HEK293 (cell line): ENCODE measurements at regions not wholly inside any gene's neighbourhood (a gene's known extent, or its start where the extent isn't known, plus 50 kb on each side); places are given as distances from the start of the nearest gene placed in this dataset.
A peak's percentile ranks its signal among the peaks of the same experiment; 100 is the strongest.

ENCODE experiments used
- CTCF ChIA-PET: fragments of 350-600 bp; formaldehyde crosslinking; extraction: SDS; loops from one replicate; lab custom pipeline; 2021; ENCODE audit warnings: antibody characterized with exemption; lab: Yijun Ruan, JAX
- POLR2A ChIA-PET: fragments of 300-600 bp; formaldehyde crosslinking; extraction: SDS; loops from one replicate; lab custom pipeline; 2020; ENCODE audit warnings: antibody characterized with exemption, inconsistent platforms; lab: Yijun Ruan, JAX
- H3K27ac ChIP-seq: fragments of 200-500 bp; sonication (Bioruptor generic); 2 replicates; pipeline ENCODE4 v1.5.1; 2014; ENCODE audit warnings: low read depth, low read length, control low read depth, inconsistent platforms; ENCODE audit errors: extremely low read depth
- H3K36me3 ChIP-seq, 2 experiments: fragments of 200-500 bp in 1 of 2; sonication (Bioruptor generic) in 1 of 2; 1 replicate in 1 of 2; 2 replicates in 1 of 2; pipeline ENCODE4 v1.5.1; 2014 to 2017; ENCODE audit warnings: inconsistent platforms in 2 of 2, low read length in 2 of 2; ENCODE audit not compliant: control insufficient read depth in 2 of 2, insufficient read depth in 1 of 2
- H3K4me1 ChIP-seq: fragments of 200-500 bp; sonication (Bioruptor generic); 2 replicates; pipeline ENCODE4 v1.5.1; 2014; ENCODE audit warnings: mild to moderate bottlenecking, low read length, inconsistent platforms; ENCODE audit not compliant: control insufficient read depth, insufficient read depth
- H3K4me3 ChIP-seq: 2 replicates; pipeline ENCODE4 v1.5.1; 2011; ENCODE audit warnings: low read depth, mild to moderate bottlenecking, control low read depth, low read length, moderate library complexity
- H3K9me3 ChIP-seq: fragments of 200-500 bp; sonication (Bioruptor generic); 2 replicates; pipeline ENCODE4 v1.5.1; 2014; ENCODE audit warnings: low read depth, low read length, inconsistent platforms; ENCODE audit not compliant: control insufficient read depth, insufficient read depth
- ATF2 ChIP-seq: fragments of 450-650 bp; formaldehyde crosslinking; IDR thresholded peaks from 2 replicates; pipeline ENCODE4 v1.5.1; 2016; ENCODE audit warnings: missing biosample characterization, missing genetic modification characterization, low read depth
- CTCF ChIP-seq: fragments of 450-650 bp; formaldehyde crosslinking; IDR thresholded peaks from 2 replicates; pipeline ENCODE4 v1.5.1; 2016; ENCODE audit warnings: missing biosample characterization, missing genetic modification characterization
- GLIS2 ChIP-seq: fragments of 450-650 bp; formaldehyde crosslinking; IDR thresholded peaks from 2 replicates; pipeline ENCODE4 v1.5.1; 2016; ENCODE audit warnings: missing biosample characterization, missing genetic modification characterization
- HOXC10 ChIP-seq: sonication (generic); formaldehyde crosslinking; IDR thresholded peaks from 2 replicates; pipeline ENCODE4 v1.8.1; 2023; ENCODE audit warnings: mild to moderate bottlenecking, missing genetic modification reagents
- HOXD13 ChIP-seq: sonication (generic); formaldehyde crosslinking; IDR thresholded peaks from 2 replicates; pipeline ENCODE4 v1.8.0; 2022; ENCODE audit warnings: missing genetic modification reagents, borderline replicate concordance
- SP2 ChIP-seq: fragments of 450-650 bp; formaldehyde crosslinking; IDR thresholded peaks from 2 replicates; pipeline ENCODE4 v1.5.1; 2016; ENCODE audit warnings: missing biosample characterization, missing genetic modification characterization
- ZBTB7A ChIP-seq: fragments of 450-650 bp; formaldehyde crosslinking; IDR thresholded peaks from 2 replicates; pipeline ENCODE4 v1.5.1; 2016; ENCODE audit warnings: low read depth, missing biosample characterization, missing genetic modification characterization
- ZBTB8A ChIP-seq: fragments of 450-650 bp; formaldehyde crosslinking; IDR thresholded peaks from 2 replicates; pipeline ENCODE4 v1.5.1; 2016; ENCODE audit warnings: missing biosample characterization, missing genetic modification characterization
- ZFHX2 ChIP-seq: fragments of 450-650 bp; formaldehyde crosslinking; conservative IDR thresholded peaks from 2 replicates; pipeline ENCODE4 v1.5.1; 2016; ENCODE audit warnings: missing biosample characterization, missing genetic modification characterization
- ZNF133 ChIP-seq: fragments of 450-650 bp; formaldehyde crosslinking; IDR thresholded peaks from 2 replicates; pipeline ENCODE4 v1.5.1; 2016; ENCODE audit warnings: missing biosample characterization, missing genetic modification characterization
- ZNF148 ChIP-seq: fragments of 450-650 bp; formaldehyde crosslinking; IDR thresholded peaks from 2 replicates; pipeline ENCODE4 v1.5.0; 2017; ENCODE audit warnings: missing biosample characterization, missing genetic modification characterization, borderline replicate concordance
- ZNF175 ChIP-seq: fragments of 450-650 bp; formaldehyde crosslinking; IDR thresholded peaks from 2 replicates; pipeline ENCODE4 v1.5.1; 2016; ENCODE audit warnings: missing biosample characterization, missing genetic modification characterization
- ZNF239 ChIP-seq: fragments of 450-650 bp; formaldehyde crosslinking; IDR thresholded peaks from 2 replicates; pipeline ENCODE4 v1.5.1; 2016; ENCODE audit warnings: missing biosample characterization, missing genetic modification characterization
- ZNF24 ChIP-seq: fragments of 450-650 bp; formaldehyde crosslinking; IDR thresholded peaks from 2 replicates; pipeline ENCODE4 v1.5.1; 2016; ENCODE audit warnings: missing biosample characterization, missing genetic modification characterization
- ZNF311 ChIP-seq: fragments of 450-650 bp; formaldehyde crosslinking; IDR thresholded peaks from 2 replicates; pipeline ENCODE4 v1.5.1; 2017; ENCODE audit warnings: missing biosample characterization, missing genetic modification characterization, borderline replicate concordance
- ZNF350 ChIP-seq: fragments of 450-650 bp; formaldehyde crosslinking; IDR thresholded peaks from 2 replicates; pipeline ENCODE4 v1.5.0; 2017; ENCODE audit warnings: missing biosample characterization, mild to moderate bottlenecking, missing genetic modification characterization
- ZNF433 ChIP-seq: fragments of 450-650 bp; formaldehyde crosslinking; IDR thresholded peaks from 2 replicates; pipeline ENCODE4 v1.5.1; 2016; ENCODE audit warnings: missing biosample characterization, missing genetic modification characterization, low read depth
- ZNF514 ChIP-seq: fragments of 450-650 bp; formaldehyde crosslinking; IDR thresholded peaks from 2 replicates; pipeline ENCODE4 v1.5.1; 2016; ENCODE audit warnings: missing biosample characterization, missing genetic modification characterization
- ZNF529 ChIP-seq: fragments of 450-650 bp; formaldehyde crosslinking; IDR thresholded peaks from 2 replicates; pipeline ENCODE4 v1.5.1; 2017; ENCODE audit warnings: missing genetic modification characterization, missing biosample characterization; ENCODE audit not compliant: insufficient replicate concordance
- ZNF548 ChIP-seq: fragments of 450-650 bp; formaldehyde crosslinking; IDR thresholded peaks from 2 replicates; pipeline ENCODE4 v1.5.1; 2016; ENCODE audit warnings: missing biosample characterization, missing genetic modification characterization
- ZNF555 ChIP-seq: fragments of 450-650 bp; formaldehyde crosslinking; conservative IDR thresholded peaks from 2 replicates; pipeline ENCODE4 v1.5.1; 2017; ENCODE audit warnings: missing biosample characterization, mild to moderate bottlenecking, missing genetic modification characterization, inconsistent platforms
- ZNF621 ChIP-seq: fragments of 450-650 bp; formaldehyde crosslinking; IDR thresholded peaks from 2 replicates; pipeline ENCODE4 v1.5.1; 2017; ENCODE audit warnings: missing biosample characterization, missing genetic modification characterization
- ZNF645 ChIP-seq: fragments of 450-650 bp; formaldehyde crosslinking; IDR thresholded peaks from 2 replicates; pipeline ENCODE4; 2016; ENCODE audit warnings: missing biosample characterization, missing genetic modification characterization
- ZNF704 ChIP-seq: fragments of 450-650 bp; formaldehyde crosslinking; IDR thresholded peaks from 2 replicates; pipeline ENCODE4 v1.5.1; 2016; ENCODE audit warnings: missing biosample characterization, missing genetic modification characterization
- ZNF76 ChIP-seq: fragments of 450-650 bp; formaldehyde crosslinking; IDR thresholded peaks from 2 replicates; pipeline ENCODE4; 2016; ENCODE audit warnings: low read depth, missing biosample characterization, missing genetic modification characterization, borderline replicate concordance
- ZNF785 ChIP-seq: fragments of 450-650 bp; formaldehyde crosslinking; IDR thresholded peaks from 2 replicates; pipeline ENCODE4 v1.5.1; 2016; ENCODE audit warnings: missing biosample characterization, missing genetic modification characterization
- ZNF792 ChIP-seq: fragments of 450-650 bp; formaldehyde crosslinking; IDR thresholded peaks from 2 replicates; pipeline ENCODE4 v1.5.1; 2016; ENCODE audit warnings: missing biosample characterization, missing genetic modification characterization
- ZSCAN30 ChIP-seq: fragments of 450-650 bp; IDR thresholded peaks from 2 replicates; pipeline ENCODE4 v1.5.1; 2018; ENCODE audit warnings: missing biosample characterization, mild to moderate bottlenecking, missing genetic modification characterization, moderate library complexity
- ZSCAN4 ChIP-seq: fragments of 450-650 bp; formaldehyde crosslinking; IDR thresholded peaks from 2 replicates; pipeline ENCODE4 v1.5.1; 2017; ENCODE audit warnings: missing biosample characterization, missing genetic modification characterization

GRCh38 chr20:53869466-53870258, 200.7 kb downstream of the BCAS1 start:
- H3K27ac ChIP-seq, result 0 out of 2 replicates have a peak overlapping the region, but pooled peaks have one; percentile 40
- POLR2A ChIA-PET, result interaction anchor here (0.6 kb wide), 1 partner anchor 95 kb away, joined by 3 read pairs; no protein-coding TSS in a partner anchor
- H3K36me3 ChIP-seq, result no peaks in the 10 kb centered on the region
- peaks cover 21% of the 10 kb centered on the region for H3K4me1 ChIP-seq
- CTCF ChIA-PET, result interaction anchor here (0.6 to 1.3 kb wide), 6 partner anchors 9 to 291 kb away, joined by 3 to 11 read pairs (median 4); no protein-coding TSS in a partner anchor
- H3K4me3 ChIP-seq, result no peak overlapping the region
- H3K9me3 ChIP-seq, result no peaks in the 10 kb centered on the region
- no peak for TF ChIP-seq SP2 (tag by site-specific recombination)
- TF ChIP-seq ZNF785 (tag by site-specific recombination), result no peak
- no peak for TF ChIP-seq ZNF555 (tag by site-specific recombination)
- TF ChIP-seq ZNF133 (tag by site-specific recombination), result no peak
- TF ChIP-seq GLIS2, result no peak
- no peak for TF ChIP-seq ZNF621
- no peak for TF ChIP-seq ZNF514 (tag by site-specific recombination)
- no peak for TF ChIP-seq ZNF529
- TF ChIP-seq ZSCAN30 (tag by site-specific recombination), result no peak
- no peak for TF ChIP-seq ZNF548 (tag by site-specific recombination)
- no peak for TF ChIP-seq ZNF24 (tag by site-specific recombination)
- no peak for TF ChIP-seq ZFHX2 (tag by site-specific recombination)
- TF ChIP-seq ATF2, result no peak
- TF ChIP-seq ZBTB7A (tag by site-specific recombination), result no peak
- TF ChIP-seq ZNF239 (tag by site-specific recombination), result no peak
- TF ChIP-seq ZNF792 (tag by site-specific recombination), result no peak
- TF ChIP-seq ZNF704 (tag by site-specific recombination), result no peak
- no peak for TF ChIP-seq HOXC10 (CRISPR knock-in tag)
- TF ChIP-seq ZNF175 (tag by site-specific recombination), result no peak
- no peak for TF ChIP-seq ZNF433 (tag by site-specific recombination)
- peak; percentile 56; the same call in 1 of the 2 replicates for TF ChIP-seq CTCF (tag by site-specific recombination)
- TF ChIP-seq ZNF311 (tag by site-specific recombination), result no peak
- no peak for TF ChIP-seq ZNF350 (tag by site-specific recombination)
- TF ChIP-seq HOXD13 (CRISPR knock-in tag), result no peak
- TF ChIP-seq ZNF76, result no peak
- TF ChIP-seq ZNF148 (tag by site-specific recombination), result no peak
- peak; percentile 77 for TF ChIP-seq ZBTB8A (tag by site-specific recombination)
- TF ChIP-seq ZNF645, result no peak
- no peak for TF ChIP-seq ZSCAN4 (tag by site-specific recombination)
